ENCODE measurements at regions not wholly inside any gene's neighbourhood (a gene's known extent, or its start where the extent isn't known, plus 50 kb on each side); places are given as distances from the start of the nearest gene placed in this dataset.

- H3K36me3 Mint-ChIP-seq (ENCODE audit: low read depth): peaks cover 4% of the 10 kb centered on the region
- TF ChIP-seq CTCF (IDR thresholded peaks at IDR 0.05; ENCODE audit: unreplicated experiment in 3 of 3): no peak
- no peak overlapping the region for H3K4me3 Mint-ChIP-seq
- H3K9me3 Mint-ChIP-seq: peaks cover 7% of the 10 kb centered on the region
- H3K27ac Mint-ChIP-seq: no peak overlapping the region
- H3K4me1 Mint-ChIP-seq: peaks cover 12% of the 10 kb centered on the region
- H3K27me3 Mint-ChIP-seq (ENCODE audit: low read depth): peaks cover 10% of the 10 kb centered on the region
Measured at GRCh38 chr19:13699786-13700185, 64.5 kb upstream of the MRI1 start.

- Mint-ChIP-seq H3K4me3 (no peak overlapping the region), H3K27ac (no peak overlapping the region), H3K9me3 (peaks cover 9% of the 10 kb centered on the region), H3K36me3 (ENCODE audit: low read depth) (peaks cover 4% of the 10 kb centered on the region), H3K4me1 (peaks cover 15% of the 10 kb centered on the region), H3K27me3 (ENCODE audit: low read depth) (peaks cover 21% of the 10 kb centered on the region)
- no peak for TF ChIP-seq CTCF (IDR thresholded peaks at IDR 0.05; ENCODE audit: unreplicated experiment in 3 of 3)
Measured at GRCh38 chr19:13696839-13697238, 67.5 kb upstream of the MRI1 start.

GRCh38 chr19:13693889-13694288, 70.4 kb upstream of the MRI1 start:
- Mint-ChIP-seq H3K27ac (no peak overlapping the region), H3K9me3 (peaks cover 3% of the 10 kb centered on the region), H3K4me3 (no peak overlapping the region), H3K27me3 (ENCODE audit: low read depth) (peaks cover 21% of the 10 kb centered on the region), H3K4me1 (peaks cover 14% of the 10 kb centered on the region), H3K36me3 (ENCODE audit: low read depth) (no peaks in the 10 kb centered on the region)
- no peak for TF ChIP-seq CTCF (IDR thresholded peaks at IDR 0.05; ENCODE audit: unreplicated experiment in 3 of 3)

- Mint-ChIP-seq H3K4me1 (peaks cover 14% of the 10 kb centered on the region), H3K4me3 (no peak overlapping the region), H3K9me3 (peaks cover 3% of the 10 kb centered on the region), H3K27ac (no peak overlapping the region), H3K36me3 (ENCODE audit: low read depth) (no peaks in the 10 kb centered on the region), H3K27me3 (ENCODE audit: low read depth) (peaks cover 22% of the 10 kb centered on the region)
- no peak for TF ChIP-seq CTCF (IDR thresholded peaks at IDR 0.05; ENCODE audit: unreplicated experiment in 3 of 3)
Measured at GRCh38 chr19:13691569-13692435, 72.5 kb upstream of the MRI1 start.

- no peaks in the 10 kb centered on the region for H3K36me3 Mint-ChIP-seq (ENCODE audit: low read depth)
- TF ChIP-seq CTCF (IDR thresholded peaks at IDR 0.05; ENCODE audit: unreplicated experiment in 3 of 3): no peak
- peaks cover 22% of the 10 kb centered on the region for H3K4me1 Mint-ChIP-seq
Measured at GRCh38 chr19:13689085-13689484, 75.2 kb upstream of the MRI1 start.

GRCh38 chr19:13684021-13684420, 80.3 kb upstream of the MRI1 start:
- Mint-ChIP-seq H3K4me1 (peaks cover 16% of the 10 kb centered on the region), H3K27me3 (ENCODE audit: low read depth) (peaks cover 7% of the 10 kb centered on the region), H3K27ac (peak overlapping the region in 1 of 3 experiments; percentile 68), H3K9me3 (peaks cover 9% of the 10 kb centered on the region), H3K36me3 (ENCODE audit: low read depth) (no peaks in the 10 kb centered on the region), H3K4me3 (no peak overlapping the region)
- no peak for TF ChIP-seq CTCF (IDR thresholded peaks at IDR 0.05; ENCODE audit: unreplicated experiment in 3 of 3)

More at GRCh38 chr19:13689085-13689484, 75.2 kb upstream of the MRI1 start:
- Mint-ChIP-seq H3K27ac (peak overlapping the region in 2 of 3 experiments; percentile 38 to 52), H3K9me3 (peaks cover 3% of the 10 kb centered on the region), H3K27me3 (ENCODE audit: low read depth) (peaks cover 24% of the 10 kb centered on the region), H3K4me3 (no peak overlapping the region)

All from nephron (organoid).